KOPT-K1 (cell line): ENCODE measurements at regions not wholly inside any gene's neighbourhood (a gene's known extent, or its start where the extent isn't known, plus 50 kb on each side); places are given as distances from the start of the nearest gene placed in this dataset.

Experiments used
- H3K27ac ChIP-seq: fragments of 200-600 bp; sonication (generic); 2 replicates; pipeline ENCODE4 v1.5.1; 2016; ENCODE audit warnings: antibody characterized with exemption, mild to moderate bottlenecking, low read depth, low read length; ENCODE audit not compliant: poor library complexity, severe bottlenecking
- H3K36me3 ChIP-seq: fragments of 200-600 bp; sonication (generic); 2 replicates; pipeline ENCODE4 v1.5.1; 2017; ENCODE audit warnings: antibody characterized with exemption, mild to moderate bottlenecking, low read length, moderate library complexity; ENCODE audit not compliant: insufficient read depth
- H3K9me3 ChIP-seq: fragments of 200-600 bp; sonication (generic); 2 replicates; pipeline ENCODE4 v1.5.1; 2017; ENCODE audit warnings: antibody characterized with exemption, low read length, mild to moderate bottlenecking; ENCODE audit not compliant: insufficient read depth, poor library complexity, severe bottlenecking

DNA sequence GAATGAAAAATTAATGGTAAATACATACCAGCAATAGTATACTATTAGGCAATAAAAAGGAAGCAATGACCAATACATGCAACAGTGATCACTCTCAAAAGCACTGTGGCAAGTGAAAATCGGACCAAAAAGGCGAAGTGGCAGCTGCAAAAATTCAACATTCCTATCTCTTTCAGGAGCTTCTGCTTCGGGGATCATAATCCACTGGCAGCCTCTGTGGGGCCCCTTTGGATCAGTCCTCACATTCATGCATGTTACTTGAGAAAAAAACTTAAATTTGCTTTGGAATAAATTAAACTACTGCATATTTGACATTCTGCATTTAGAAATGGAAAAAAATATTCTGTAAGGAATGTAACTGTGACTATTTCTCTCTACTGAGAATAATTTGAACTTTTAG lies 425.6 kb downstream of the NR2F2 start:
- H3K36me3 ChIP-seq = no peaks in the 10 kb centered on the region
- H3K9me3 ChIP-seq = no peaks in the 10 kb centered on the region
- H3K27ac ChIP-seq = no peak overlapping the region

DNA sequence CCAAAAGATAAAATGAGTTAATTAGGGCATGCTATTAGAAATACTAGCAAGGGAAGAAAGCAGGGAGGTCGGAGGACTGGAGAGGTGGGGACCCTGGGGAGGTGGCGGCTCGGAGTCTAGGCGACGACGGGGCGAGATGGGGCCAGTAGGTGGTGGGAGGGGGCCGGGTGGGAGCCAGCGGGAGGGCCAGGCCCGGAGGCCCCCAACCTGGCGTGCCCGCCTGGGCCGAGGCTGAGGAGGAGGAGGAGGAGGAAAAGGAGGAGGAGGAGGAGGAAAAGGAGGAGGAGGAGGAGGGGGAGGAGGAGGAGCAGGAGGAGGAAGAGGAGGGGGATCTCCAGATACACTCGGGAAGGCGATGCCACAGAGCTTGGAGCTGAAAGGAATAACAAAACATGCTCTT lies 426.2 kb downstream of the NR2F2 start:
- no peaks in the 10 kb centered on the region for H3K36me3 ChIP-seq
- no peak overlapping the region for H3K27ac ChIP-seq
- no peaks in the 10 kb centered on the region for H3K9me3 ChIP-seq

DNA sequence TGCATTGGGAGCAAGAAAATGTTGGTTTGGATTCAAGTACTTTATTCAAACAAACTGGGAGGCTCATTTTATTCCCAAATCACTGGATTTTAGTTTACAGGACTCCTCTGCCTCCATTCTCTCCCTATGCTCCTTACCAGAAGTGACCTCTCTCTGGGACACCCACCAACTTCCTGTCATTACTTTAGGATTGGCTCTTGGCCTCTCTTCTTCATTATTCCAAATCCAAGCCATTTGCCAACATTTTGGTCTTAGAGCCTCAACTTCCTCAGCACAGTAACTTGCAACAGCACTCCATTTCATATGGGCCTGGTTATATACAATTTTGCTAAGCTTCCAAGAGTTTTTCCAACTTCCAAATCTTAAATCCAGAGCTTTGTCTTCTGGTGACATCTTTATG lies 432.1 kb downstream of the NR2F2 start:
- H3K27ac ChIP-seq = no peak overlapping the region
- H3K36me3 ChIP-seq = no peaks in the 10 kb centered on the region
- H3K9me3 ChIP-seq = no peaks in the 10 kb centered on the region

DNA sequence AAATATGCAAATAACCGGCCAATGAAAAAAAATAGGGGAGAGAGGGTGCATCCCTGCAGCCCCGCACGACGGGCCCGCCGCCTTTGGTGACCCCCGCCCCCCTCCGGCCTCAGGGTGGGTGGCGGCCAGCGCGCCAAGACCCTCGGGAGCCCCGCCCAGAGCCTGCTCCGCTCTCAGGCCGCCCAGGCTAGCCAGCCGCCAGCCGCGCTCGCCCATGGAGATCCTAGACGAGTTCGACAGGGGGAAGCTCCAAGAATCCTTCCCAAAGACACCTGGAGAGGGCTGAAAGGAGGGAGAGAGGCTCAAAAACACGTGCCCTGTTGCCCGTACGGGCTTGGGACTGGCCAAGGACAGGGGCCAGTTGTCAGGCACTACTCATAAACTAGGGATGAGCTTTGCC lies 434.0 kb downstream of the NR2F2 start:
- no peaks in the 10 kb centered on the region for H3K36me3 ChIP-seq
- H3K27ac ChIP-seq = no peak overlapping the region
- H3K9me3 ChIP-seq = no peaks in the 10 kb centered on the region

- Histone ChIP-seq H3K36me3 (no peaks in the 10 kb centered on the region), H3K27ac (no peak overlapping the region), H3K9me3 (no peaks in the 10 kb centered on the region)
These were observed 434.4 kb downstream of the NR2F2 start for GRCh38 chr15:96764946-96765345.

DNA sequence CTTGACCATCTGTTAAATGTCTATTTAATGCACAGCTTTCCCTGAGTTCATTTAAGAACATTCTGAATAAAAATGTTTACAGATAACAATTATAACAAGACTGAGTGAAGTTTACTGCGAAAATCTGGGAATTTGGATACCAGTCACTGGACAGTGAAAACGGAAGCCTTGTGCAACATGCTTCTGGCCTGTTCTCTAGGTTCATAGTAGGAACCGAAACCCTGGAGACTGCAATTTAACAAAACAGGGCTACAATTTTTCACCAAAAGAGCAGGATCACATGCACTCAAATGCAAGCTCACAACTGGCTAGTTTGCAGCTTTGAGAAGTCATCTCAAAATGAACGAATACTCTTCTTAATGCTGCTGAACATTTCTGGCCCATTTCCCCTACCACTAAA lies 435.9 kb downstream of the NR2F2 start:
- H3K27ac ChIP-seq = no peak overlapping the region
- no peaks in the 10 kb centered on the region for H3K9me3 ChIP-seq
- no peaks in the 10 kb centered on the region for H3K36me3 ChIP-seq

DNA sequence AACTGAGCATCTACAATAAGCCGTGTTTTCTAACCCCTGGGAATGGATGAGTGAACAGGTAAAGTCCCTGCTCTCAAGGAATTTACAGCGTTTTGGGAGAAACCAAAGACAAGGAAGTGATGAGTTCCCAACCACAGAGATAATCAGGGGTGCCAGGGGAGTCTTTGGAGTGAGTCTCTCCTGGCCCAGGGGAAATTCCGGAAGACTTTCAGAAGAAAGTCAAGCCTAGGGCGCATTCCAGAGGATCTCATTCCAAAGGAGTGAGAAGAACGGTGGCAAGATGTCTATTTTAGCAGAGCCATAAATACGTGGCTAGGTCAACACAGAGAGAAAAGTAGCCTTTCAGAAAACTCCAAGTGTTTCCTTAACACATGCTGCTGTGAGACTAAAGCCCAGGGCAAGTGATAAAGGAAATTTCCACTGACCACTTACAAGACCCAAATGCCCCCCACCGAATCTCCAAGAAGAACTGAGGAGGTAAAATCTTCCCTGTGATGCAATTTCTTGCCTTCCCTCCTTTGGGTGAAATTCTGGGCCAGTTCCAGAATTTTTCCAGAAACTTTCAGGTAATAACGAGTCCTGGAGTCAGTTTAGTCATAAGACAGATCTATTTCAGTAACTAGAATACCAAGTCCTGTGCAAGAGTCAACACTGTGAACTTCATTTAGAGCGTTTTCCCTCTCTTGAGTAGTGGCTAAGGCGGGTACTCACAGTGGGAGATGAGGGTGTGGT lies 437.4 kb downstream of the NR2F2 start:
- Histone ChIP-seq H3K9me3 (no peaks in the 10 kb centered on the region), H3K36me3 (no peaks in the 10 kb centered on the region), H3K27ac (no peak overlapping the region)

- no peaks in the 10 kb centered on the region for H3K9me3 ChIP-seq
- no peaks in the 10 kb centered on the region for H3K36me3 ChIP-seq
- no peak overlapping the region for H3K27ac ChIP-seq
These were observed 437.9 kb downstream of the NR2F2 start for GRCh38 chr15:96768435-96768789.

DNA sequence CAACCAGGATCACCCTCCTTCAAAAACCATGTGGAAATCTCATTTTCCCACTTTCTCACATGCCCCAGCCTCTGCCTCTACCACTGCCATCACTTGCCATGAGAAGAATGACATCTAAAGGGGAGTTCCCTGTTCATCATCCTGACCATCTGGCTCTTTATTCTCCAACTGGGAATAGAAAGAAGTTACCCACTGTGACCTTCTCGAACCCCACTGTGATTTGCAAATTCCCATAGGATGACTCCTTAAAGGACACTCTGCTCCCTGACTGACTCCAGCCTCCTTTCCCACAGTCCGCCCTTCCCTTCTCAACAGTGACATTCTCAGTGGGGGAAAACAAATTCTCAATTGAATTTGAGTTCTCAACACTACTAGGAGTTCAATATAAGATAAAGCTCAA lies 440.5 kb downstream of the NR2F2 start:
- Histone ChIP-seq H3K36me3 (no peaks in the 10 kb centered on the region), H3K9me3 (no peaks in the 10 kb centered on the region), H3K27ac (no peak overlapping the region)

DNA sequence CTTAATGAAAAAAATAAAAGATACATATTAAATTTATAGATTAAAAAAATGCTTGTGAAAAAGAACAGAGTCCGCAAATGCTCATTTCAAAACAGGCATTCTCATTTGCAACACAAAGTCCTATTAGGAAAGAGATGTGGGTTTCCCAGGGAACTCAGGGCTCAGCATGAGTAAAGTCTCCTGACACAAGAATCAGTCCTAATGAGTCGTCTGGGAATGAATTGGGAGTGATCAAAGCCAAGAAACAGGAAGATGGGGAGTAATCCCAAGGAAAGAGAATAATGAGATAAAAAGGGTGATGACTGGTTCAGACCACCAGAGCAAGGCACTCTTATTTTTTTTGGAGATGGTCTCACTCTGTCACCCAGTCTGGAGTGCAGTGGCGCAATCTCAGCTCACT lies 443.7 kb downstream of the NR2F2 start:
- no peak overlapping the region for H3K27ac ChIP-seq
- H3K36me3 ChIP-seq = no peaks in the 10 kb centered on the region
- no peaks in the 10 kb centered on the region for H3K9me3 ChIP-seq

- Histone ChIP-seq H3K9me3 (no peaks in the 10 kb centered on the region), H3K36me3 (no peaks in the 10 kb centered on the region), H3K27ac (no peak overlapping the region)
These were observed 453.2 kb downstream of the NR2F2 start for GRCh38 chr15:96783746-96784145.

GRCh38 chr15:96790004-96790403 lies 459.5 kb downstream of the NR2F2 start:
- Histone ChIP-seq H3K9me3 (no peaks in the 10 kb centered on the region), H3K27ac (no peak overlapping the region), H3K36me3 (no peaks in the 10 kb centered on the region)

DNA sequence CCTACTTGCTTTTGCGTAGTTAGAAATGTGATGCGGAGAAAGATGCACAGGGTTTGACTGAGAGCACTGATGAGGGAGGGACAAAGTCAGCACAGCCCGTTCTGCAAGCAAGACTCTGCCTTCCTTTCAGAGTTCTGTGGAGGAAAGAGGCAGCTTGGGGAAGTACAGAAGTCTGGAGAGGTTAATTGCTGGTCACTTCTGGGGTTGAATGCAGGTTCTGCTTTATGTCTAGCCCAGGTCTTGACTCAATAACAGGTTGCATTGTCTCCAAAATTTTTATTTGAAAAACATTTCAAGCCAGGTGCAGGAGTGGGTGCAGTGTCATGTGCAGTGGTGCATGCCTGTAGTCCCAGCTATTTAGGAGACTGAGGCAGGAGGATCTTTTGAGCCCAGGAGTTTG lies 461.7 kb downstream of the NR2F2 start:
- Histone ChIP-seq H3K36me3 (no peaks in the 10 kb centered on the region), H3K9me3 (no peaks in the 10 kb centered on the region), H3K27ac (no peak overlapping the region)

DNA sequence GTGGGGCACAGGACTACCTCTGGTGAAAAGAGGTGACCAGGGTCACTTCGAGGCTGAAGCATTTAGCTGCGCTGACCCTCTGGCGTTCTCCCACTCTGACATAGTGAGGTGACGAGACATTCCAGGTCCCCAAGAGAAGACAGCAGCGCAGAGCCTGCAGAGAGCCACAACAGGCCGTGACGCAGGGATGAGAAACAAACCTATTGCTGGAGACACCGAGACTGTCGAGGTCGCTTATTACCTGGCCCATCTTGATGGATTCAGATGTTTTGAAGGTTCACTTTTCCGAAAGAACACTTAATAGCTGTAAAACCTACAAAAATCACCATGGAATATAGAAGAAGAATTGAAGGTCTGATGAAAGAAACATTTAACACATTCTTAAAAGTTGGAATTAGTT lies 466.3 kb downstream of the NR2F2 start:
- no peaks in the 10 kb centered on the region for H3K36me3 ChIP-seq
- no peak overlapping the region for H3K27ac ChIP-seq
- H3K9me3 ChIP-seq = no peaks in the 10 kb centered on the region

GRCh38 chr15:96801576-96802150 lies 471.2 kb downstream of the NR2F2 start:
- Histone ChIP-seq H3K36me3 (no peaks in the 10 kb centered on the region), H3K9me3 (no peaks in the 10 kb centered on the region), H3K27ac (no peak overlapping the region)

DNA sequence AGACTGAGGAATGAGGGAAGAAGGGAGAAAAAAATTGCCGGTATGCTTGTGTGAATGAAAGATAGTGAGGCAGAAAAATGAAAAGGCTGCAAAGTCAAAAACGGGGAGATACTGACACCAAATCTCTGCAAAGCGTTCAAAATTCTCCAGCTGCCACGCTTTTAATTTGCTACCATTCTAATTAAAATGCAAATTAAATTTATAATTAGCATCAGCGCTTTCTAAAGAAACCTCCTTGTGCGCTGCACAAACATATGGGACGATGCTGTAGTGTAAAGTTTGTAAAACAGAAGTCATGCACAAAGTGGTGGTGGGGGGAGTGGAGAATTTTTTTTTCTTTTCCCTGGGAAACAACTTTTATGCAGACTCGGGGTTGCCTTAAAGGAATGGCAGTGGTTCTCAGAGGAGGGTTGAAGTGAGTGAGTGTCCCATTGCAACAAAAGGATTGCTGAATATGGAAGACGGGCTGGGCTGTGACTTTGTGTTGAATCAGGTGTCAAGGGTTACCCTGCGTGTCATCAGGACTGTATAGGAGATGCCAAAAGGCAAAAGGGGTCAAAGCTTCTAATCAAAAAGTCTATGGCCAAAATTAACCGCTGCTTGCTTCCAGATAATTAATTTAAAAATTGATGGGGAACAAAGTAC lies 472.2 kb downstream of the NR2F2 start:
- Histone ChIP-seq H3K9me3 (no peaks in the 10 kb centered on the region), H3K27ac (no peak overlapping the region), H3K36me3 (no peaks in the 10 kb centered on the region)
